GM12878 (cell line): ENCODE measurements at regions not wholly inside any gene's neighbourhood (a gene's known extent, or its start where the extent isn't known, plus 50 kb on each side); places are given as distances from the start of the nearest gene placed in this dataset.

ENCODE experiments used
- ATAC-seq: fragments of 200-7000 bp; cut with Tn5 transposase; 3 replicates; pipeline ENCODE4 v1.9.1; 2020; ENCODE audit warnings: mild to moderate bottlenecking, moderate library complexity
- BruUV-seq: library from RNA; stranded (reverse); fragments of 400-500 nt; replicated peaks from 2 replicates; lab custom pipeline; 2021; lab: Mats Ljungman, UMichigan
- CTCF ChIA-PET: fragments of 300-600 bp; sonication (Branson Sonifier 250); formaldehyde crosslinking; extraction: SDS; loops from one replicate; lab custom pipeline; 2021; ENCODE audit warnings: inconsistent platforms; lab: Yijun Ruan, JAX
- POLR2A ChIA-PET: fragments of 350-600 bp; formaldehyde crosslinking; extraction: SDS; loops from one replicate; lab custom pipeline; 2021; ENCODE audit warnings: inconsistent platforms; lab: Charles Lee
- RAD21 ChIA-PET: fragments of 300-600 bp; sonication (Branson Sonifier 250); formaldehyde crosslinking; loops from one replicate; lab custom pipeline; 2023; ENCODE audit warnings: antibody characterized with exemption; ENCODE audit not compliant: unreplicated experiment; lab: Charles Lee
- SMC1A ChIA-PET: fragments of 300-600 bp; sonication (Branson Sonifier 250); formaldehyde crosslinking; loops from one replicate; lab custom pipeline; 2023; ENCODE audit not compliant: unreplicated experiment, uncharacterized antibody; lab: Charles Lee
- DNase-seq: peaks from one replicate; pipeline ENCODE4 v3.0.0-alpha.2; 2011; ENCODE audit warnings: low read depth, low spot score
- FAIRE-seq: peaks from 3 replicates; lab custom pipeline; 2011; peaks lifted over from hg19 to GRCh38; lab: Jason Lieb, UNC
- H2AFZ ChIP-seq: 2 replicates; pipeline ENCODE4 v1.6.0; 2011; ENCODE audit warnings: low read depth, low read length, control low read depth; ENCODE audit not compliant: control insufficient read depth
- H3K27ac ChIP-seq: 2 replicates; pipeline ENCODE4 v1.5.1; 2011; ENCODE audit warnings: control low read depth; ENCODE audit not compliant: control insufficient read depth, insufficient read depth
- H3K27me3 ChIP-seq, 2 experiments: replicated peaks in 1 of 2; 2 replicates each; pipeline versions ENCODE4 v1.6.0 to v1.6.1; 2011; ENCODE audit warnings: low read length in 1 of 2; ENCODE audit not compliant: control insufficient read depth in 2 of 2, insufficient read depth in 2 of 2
- H3K36me3 ChIP-seq, 2 experiments: 2 replicates each; pipeline ENCODE4 v1.5.1; 2011; ENCODE audit warnings: low read length in 1 of 2; ENCODE audit not compliant: control insufficient read depth in 2 of 2, insufficient read depth in 2 of 2
- H3K4me1 ChIP-seq: 2 replicates; pipeline ENCODE4 v1.6.1; 2011; ENCODE audit warnings: mild to moderate bottlenecking, low read length, moderate library complexity, mixed read lengths; ENCODE audit not compliant: control insufficient read depth, insufficient read depth
- H3K4me2 ChIP-seq: 2 replicates; pipeline ENCODE4 v1.6.0; 2011; ENCODE audit warnings: control low read depth; ENCODE audit not compliant: control insufficient read depth, insufficient read depth
- H3K4me3 ChIP-seq: fragments of 200-600 bp; sonication (generic); 2 replicates; pipeline ENCODE4 v1.5.1; 2016
- H3K79me2 ChIP-seq: 2 replicates; pipeline ENCODE4 v1.6.0; 2011; ENCODE audit warnings: low read length; ENCODE audit not compliant: control insufficient read depth, insufficient read depth
- H3K9ac ChIP-seq: 2 replicates; pipeline ENCODE4 v1.8.0; 2011; ENCODE audit warnings: low read length, control low read depth, mixed read lengths; ENCODE audit not compliant: control insufficient read depth, insufficient read depth
- H3K9me3 ChIP-seq: replicated peaks from 3 replicates; pipeline ENCODE4 v1.5.1; 2011; ENCODE audit warnings: mild to moderate bottlenecking, low read length; ENCODE audit not compliant: control insufficient read depth, insufficient read depth
- H4K20me1 ChIP-seq: 2 replicates; pipeline ENCODE4 v1.6.0; 2011; ENCODE audit not compliant: control insufficient read depth, insufficient read depth
- ASH2L ChIP-seq: fragments of 300-600, 200-600 bp; sonication (generic); IDR thresholded peaks from 2 replicates; pipeline ENCODE4 v1.6.1; 2017; ENCODE audit warnings: low read depth, mild to moderate bottlenecking, borderline replicate concordance
- ATF3 ChIP-seq: IDR thresholded peaks from 2 replicates; pipeline ENCODE4 v1.6.1; 2011; ENCODE audit warnings: low read depth, mild to moderate bottlenecking, low read length, moderate library complexity, borderline replicate concordance; ENCODE audit errors: extremely low read depth
- BCL11A ChIP-seq: IDR thresholded peaks from 2 replicates; pipeline ENCODE4 v1.6.1; 2011; ENCODE audit warnings: low read depth, low read length
- EED ChIP-seq: sonication (generic); IDR thresholded peaks from 2 replicates; pipeline ENCODE4 v1.6.1; 2016; ENCODE audit warnings: antibody characterized with exemption, low read depth
- ESRRA ChIP-seq: IDR thresholded peaks from 2 replicates; pipeline ENCODE4 v1.6.1; 2012; ENCODE audit warnings: mild to moderate bottlenecking, low read length, improper control_type of control experiment
- FOS ChIP-seq: IDR thresholded peaks from 3 replicates; pipeline ENCODE4 v1.6.1; 2011; ENCODE audit warnings: borderline replicate concordance; ENCODE audit not compliant: insufficient read length; ENCODE audit errors: extremely low read depth
- HDAC2 ChIP-seq: fragments of 200-600 bp; sonication (generic); IDR thresholded peaks from 2 replicates; pipeline ENCODE4 v1.6.1; 2017
- HSF1 ChIP-seq: fragments of 150-350 bp; IDR thresholded peaks from 2 replicates; pipeline ENCODE4 v1.6.1; 2014; ENCODE audit warnings: mild to moderate bottlenecking, low read depth, low read length
- JUND ChIP-seq: IDR thresholded peaks from 2 replicates; pipeline ENCODE4 v1.6.1; 2012; ENCODE audit warnings: low read depth, mild to moderate bottlenecking, low read length, improper control_type of control experiment, moderate library complexity
- MEF2B ChIP-seq: fragments of 450-650 bp; IDR thresholded peaks from 2 replicates; pipeline ENCODE4 v1.6.1; 2018; ENCODE audit warnings: mild to moderate bottlenecking, moderate library complexity; ENCODE audit not compliant: partially characterized antibody, poor library complexity, severe bottlenecking
- MYB ChIP-seq: fragments of 150-350 bp; IDR thresholded peaks from 2 replicates; pipeline ENCODE4 v1.6.1; 2014; ENCODE audit warnings: mild to moderate bottlenecking, low read depth, low read length, borderline replicate concordance
- MYC ChIP-seq: IDR thresholded peaks from 2 replicates; pipeline ENCODE4 v1.6.1; 2011; ENCODE audit warnings: mild to moderate bottlenecking, low read length, moderate library complexity, inconsistent platforms; ENCODE audit not compliant: insufficient read depth, insufficient replicate concordance, insufficient read length, severe bottlenecking
- PAX5 ChIP-seq: IDR thresholded peaks from 2 replicates; pipeline ENCODE4 v1.6.1; 2011; ENCODE audit warnings: low read depth, low read length, borderline replicate concordance
- POU2F2 ChIP-seq: IDR thresholded peaks from 3 replicates; pipeline ENCODE4 v1.6.1; 2011; ENCODE audit warnings: low read depth, mild to moderate bottlenecking, low read length, borderline replicate concordance
- SUPT20H ChIP-seq: IDR thresholded peaks from 2 replicates; pipeline ENCODE4 v1.6.1; 2011; ENCODE audit warnings: low read depth, mild to moderate bottlenecking, low read length, moderate library complexity, borderline replicate concordance; ENCODE audit not compliant: control insufficient read depth
- TBL1XR1 ChIP-seq: IDR thresholded peaks from 2 replicates; pipeline ENCODE4 v1.6.1; 2012; ENCODE audit warnings: low read depth, low read length, improper control_type of control experiment
- YBX1 ChIP-seq: fragments of 450-650 bp; IDR thresholded peaks from 2 replicates; pipeline ENCODE4 v1.6.1; 2016; ENCODE audit warnings: antibody characterized with exemption
- YY1 ChIP-seq: IDR thresholded peaks from 2 replicates; pipeline ENCODE4 v1.6.1; 2011; ENCODE audit warnings: low read depth, mild to moderate bottlenecking, low read length
- ZNF207 ChIP-seq: fragments of 450-650 bp; IDR thresholded peaks from 2 replicates; pipeline ENCODE4 v1.6.1; 2014; ENCODE audit warnings: antibody characterized with exemption, mild to moderate bottlenecking, borderline replicate concordance
- ZNF217 ChIP-seq: fragments of 450-650 bp; IDR thresholded peaks from 2 replicates; pipeline ENCODE4 v1.6.1; 2017; ENCODE audit warnings: antibody characterized with exemption, mild to moderate bottlenecking
- ZNF622 ChIP-seq: fragments of 450-650 bp; IDR thresholded peaks from 2 replicates; pipeline ENCODE4 v1.6.1; 2017; ENCODE audit warnings: mild to moderate bottlenecking, inconsistent platforms
- WGBS: methylation state at CpG from one replicate; pipeline ENCODE4 v1.1.6; 2016; ENCODE audit warnings: low lambda C conversion rate; ENCODE audit not compliant: insufficient replicate concordance, insufficient coverage; ENCODE audit errors: missing lambda C conversion rate; 5-methylcytosine and 5-hydroxymethylcytosine counted together
- in situ Hi-C: fragments of 300-500 bp; cut with MboI; formaldehyde crosslinking; loops from 9 replicates; pipeline ENCODE4 v1.14.3; 2018; ENCODE audit warnings: mixed read lengths
- intact Hi-C: fragments of 100-400 bp; cut with micrococcal nuclease; formaldehyde crosslinking; loops from one replicate; pipeline ENCODE4 v1.14.2; 2022; ENCODE audit not compliant: unreplicated experiment

- no peak for FAIRE-seq
- ChIA-PET SMC1A (no interaction called here), RAD21 (no interaction called here)
Observed at GRCh38 chr4:23547096-23547495, 342.8 kb downstream of the PPARGC1A start.

DNA sequence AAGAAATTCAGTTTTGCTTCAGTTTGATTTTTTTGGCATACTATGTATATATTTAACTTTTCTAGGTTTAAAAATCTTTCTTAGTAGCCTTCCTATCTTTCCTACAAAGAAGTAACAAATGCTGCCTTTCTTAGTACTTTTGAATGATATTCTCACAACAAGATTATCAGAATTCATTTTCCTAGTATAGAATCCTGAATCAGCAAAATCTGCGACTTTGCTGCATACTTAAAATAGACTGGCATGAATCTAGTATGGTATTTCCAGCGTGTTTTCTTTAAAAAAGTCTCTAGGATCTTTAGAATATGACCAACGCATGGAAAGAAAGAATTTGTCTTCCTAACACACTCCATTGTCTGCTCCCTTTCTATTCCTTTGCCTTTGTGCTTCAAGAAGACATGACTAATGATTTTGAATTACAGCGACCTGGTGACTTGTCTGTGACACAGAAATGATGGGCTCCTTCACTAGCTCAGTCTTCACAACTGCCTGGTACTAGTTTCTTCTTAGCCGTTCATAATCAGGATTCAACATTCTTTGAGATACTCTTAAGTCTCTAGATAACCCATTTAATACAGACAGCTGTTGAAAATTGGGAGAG, 349.8 kb downstream of the PPARGC1A start:
- DNase-seq (no peak), FAIRE-seq (no peak), ATAC-seq (no peak)
- Histone ChIP-seq H3K27ac (no peak overlapping the region), H3K27me3 (no peaks in the 10 kb centered on the region), H3K9ac (no peak overlapping the region), H2AFZ (no peak overlapping the region), H3K36me3 (no peaks in the 10 kb centered on the region), H3K4me1 (no peaks in the 10 kb centered on the region), H3K4me3 (no peak overlapping the region), H3K9me3 (no peaks in the 10 kb centered on the region), H3K4me2 (no peak overlapping the region), H3K79me2 (no peaks in the 10 kb centered on the region), H4K20me1 (no peaks in the 10 kb centered on the region)
- WGBS, result 10% methylated on average over 5 of the region's 5 CpGs
- in situ Hi-C loops, result no loop called here
- ChIA-PET SMC1A (no interaction called here), POLR2A (no interaction called here), CTCF (no interaction called here), RAD21 (no interaction called here)
- intact Hi-C loops, result no loop called here
- no TSS peak for BruUV-seq
- TF ChIP-seq YY1, result no peak
- TF ChIP-seq HSF1, result no peak
- TF ChIP-seq YBX1, result no peak
- no peak for TF ChIP-seq ESRRA
- TF ChIP-seq EED, result no peak
- no peak for TF ChIP-seq ZNF207
- no peak for TF ChIP-seq POU2F2
- no peak for TF ChIP-seq ZNF217
- TF ChIP-seq ATF3, result no peak
- no peak for TF ChIP-seq FOS

More at GRCh38 chr4:23547096-23547495, 342.8 kb downstream of the PPARGC1A start:
- Histone ChIP-seq H3K4me2 (no peak overlapping the region), H3K9ac (no peak overlapping the region), H3K27ac (no peak overlapping the region), H3K79me2 (no peaks in the 10 kb centered on the region), H3K36me3 (no peaks in the 10 kb centered on the region), H2AFZ (no peak overlapping the region)
- no peak for DNase-seq
- in situ Hi-C loops, result no loop called here
- intact Hi-C loops, result no loop called here
- CTCF ChIA-PET, result no interaction called here
- POLR2A ChIA-PET, result interaction anchor here (0.6 kb wide), 1 partner anchor 330 kb away, joined by 6 read pairs; no protein-coding TSS in a partner anchor
- ATAC-seq, result no peak; the same call in 1 of the 3 replicates
- TF ChIP-seq PAX5 (no peak), MYC (no peak), BCL11A (no peak), JUND (no peak), HDAC2 (no peak), MEF2B (no peak), TBL1XR1 (no peak), SUPT20H (no peak), MYB (no peak), ASH2L (no peak), ZNF622 (no peak)
- TF ChIP-seq, all 136 proteins: peak for 0
- Histone ChIP-seq H3K27me3 (no peaks in the 10 kb centered on the region), H3K4me3 (no peak overlapping the region), H3K4me1 (no peaks in the 10 kb centered on the region), H3K9me3 (no peaks in the 10 kb centered on the region), H4K20me1 (no peaks in the 10 kb centered on the region)
- BruUV-seq, result no TSS peak
- 30% methylated on average over 2 of the region's 2 CpGs for WGBS
